Ascending aorta (tissue), 2 donors: ENCODE measurements at regions not wholly inside any gene's neighbourhood (a gene's known extent, or its start where the extent isn't known, plus 50 kb on each side); places are given as distances from the start of the nearest gene placed in this dataset.

ENCODE experiments used
- DNase-seq, 2 donors: peaks; one replicate each; pipeline ENCODE4 v3.0.0-alpha.2; 2019; ENCODE audit warnings: low spot score in 2 of 2
- H3K27ac ChIP-seq, 2 donors: fragments of 200-600 bp; sonication (generic); one replicate each; pipeline ENCODE4 v1.5.1; 2016 to 2017; ENCODE audit warnings: mild to moderate bottlenecking in 1 of 2
- H3K27me3 ChIP-seq: fragments of 200-600 bp; sonication (generic); one replicate; pipeline ENCODE4 v1.5.1; 2017
- H3K36me3 ChIP-seq, 2 donors: fragments of 200-600 bp; sonication (generic); one replicate each; pipeline ENCODE4 v1.5.1; 2016
- H3K4me1 ChIP-seq, 2 donors: fragments of 200-600 bp; sonication (generic); one replicate each; pipeline ENCODE4 v1.5.1; 2016 to 2017; ENCODE audit warnings: mild to moderate bottlenecking in 1 of 2
- H3K4me3 ChIP-seq, 2 donors: fragments of 200-600 bp; sonication (generic); one replicate each; pipeline ENCODE4 v1.5.1; 2016 to 2017; ENCODE audit warnings: mild to moderate bottlenecking in 1 of 2
- H3K9me3 ChIP-seq, 2 donors: fragments of 200-600 bp; sonication (generic); one replicate each; pipeline ENCODE4 v1.5.1; 2016
- intact Hi-C: fragments of 100-400 bp; cut with DNase I; formaldehyde crosslinking; loops from one replicate; pipeline ENCODE4 v1.15.1; 2023
- TF ChIP-seq, protein P1 (sequence below), 3 experiments: fragments of 200-600 bp in 2 of 3; fragments of 450-650 bp in 1 of 3; sonication (generic) in 2 of 3; IDR thresholded peaks; one replicate each; pipeline ENCODE4 v1.5.1; 2016 to 2019; ENCODE audit warnings: antibody characterized with exemption in 3 of 3, mild to moderate bottlenecking in 1 of 3, moderate library complexity in 1 of 3

DNA sequence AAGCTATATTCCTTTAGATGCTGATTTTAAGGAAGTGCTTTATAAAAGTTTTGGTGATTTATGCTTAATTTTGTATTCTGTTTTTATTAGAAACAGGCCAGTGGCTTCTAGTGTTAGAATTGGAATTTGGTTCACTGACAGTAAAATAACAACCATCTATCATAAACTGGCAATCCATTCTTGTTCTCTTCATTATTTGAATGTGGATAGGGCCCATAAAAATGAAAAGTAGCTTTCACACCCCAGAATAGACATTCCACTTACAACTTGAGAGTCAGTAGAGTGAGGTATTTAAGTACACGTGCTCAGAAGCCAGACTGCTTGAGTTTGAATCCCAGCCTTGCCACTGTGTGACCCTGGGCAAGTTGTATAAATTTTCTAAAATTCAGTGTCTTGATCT lies 232.4 kb upstream of the CTSO start:
- H3K36me3 ChIP-seq = no peaks in the 10 kb centered on the region
- H3K27me3 ChIP-seq = no peaks in the 10 kb centered on the region
- TF ChIP-seq, protein P1, sequence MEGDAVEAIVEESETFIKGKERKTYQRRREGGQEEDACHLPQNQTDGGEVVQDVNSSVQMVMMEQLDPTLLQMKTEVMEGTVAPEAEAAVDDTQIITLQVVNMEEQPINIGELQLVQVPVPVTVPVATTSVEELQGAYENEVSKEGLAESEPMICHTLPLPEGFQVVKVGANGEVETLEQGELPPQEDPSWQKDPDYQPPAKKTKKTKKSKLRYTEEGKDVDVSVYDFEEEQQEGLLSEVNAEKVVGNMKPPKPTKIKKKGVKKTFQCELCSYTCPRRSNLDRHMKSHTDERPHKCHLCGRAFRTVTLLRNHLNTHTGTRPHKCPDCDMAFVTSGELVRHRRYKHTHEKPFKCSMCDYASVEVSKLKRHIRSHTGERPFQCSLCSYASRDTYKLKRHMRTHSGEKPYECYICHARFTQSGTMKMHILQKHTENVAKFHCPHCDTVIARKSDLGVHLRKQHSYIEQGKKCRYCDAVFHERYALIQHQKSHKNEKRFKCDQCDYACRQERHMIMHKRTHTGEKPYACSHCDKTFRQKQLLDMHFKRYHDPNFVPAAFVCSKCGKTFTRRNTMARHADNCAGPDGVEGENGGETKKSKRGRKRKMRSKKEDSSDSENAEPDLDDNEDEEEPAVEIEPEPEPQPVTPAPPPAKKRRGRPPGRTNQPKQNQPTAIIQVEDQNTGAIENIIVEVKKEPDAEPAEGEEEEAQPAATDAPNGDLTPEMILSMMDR (IDR thresholded peaks at IDR 0.05) = no peak
- H3K4me3 ChIP-seq = no peak overlapping the region
- H3K9me3 ChIP-seq = no peaks in the 10 kb centered on the region
- no peaks in the 10 kb centered on the region for H3K4me1 ChIP-seq
- intact Hi-C loops = no loop called here
- no peak overlapping the region for H3K27ac ChIP-seq
- no peak for DNase-seq

DNA sequence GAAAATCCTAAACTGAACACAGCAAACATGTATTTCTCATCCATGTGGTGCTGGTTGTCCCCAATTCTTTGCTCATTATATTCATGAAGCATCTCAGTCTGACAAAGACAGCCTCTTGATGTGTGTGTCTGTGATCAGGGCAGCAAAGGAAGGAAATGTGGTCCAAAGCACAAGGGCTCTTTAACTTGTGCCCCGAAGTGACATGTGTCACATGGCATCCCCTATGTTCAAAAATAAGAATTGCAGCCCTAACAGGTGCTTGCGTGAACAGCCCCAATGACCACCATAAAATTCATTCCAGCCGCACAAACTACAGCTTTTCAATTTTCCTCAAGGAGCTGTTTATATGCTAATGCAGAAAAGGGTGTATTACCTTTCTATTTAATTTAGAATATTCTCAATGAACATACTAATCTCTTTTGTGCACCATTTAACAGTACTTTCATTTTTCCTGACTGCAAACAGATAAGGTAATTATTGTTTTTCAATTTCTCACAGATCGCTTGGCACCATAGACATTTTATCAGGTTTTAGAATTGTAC lies 231.9 kb upstream of the CTSO start:
- no peak for DNase-seq
- intact Hi-C loops = no loop called here
- Histone ChIP-seq H3K9me3 (no peaks in the 10 kb centered on the region), H3K4me3 (no peak overlapping the region), H3K27ac (no peak overlapping the region), H3K27me3 (no peaks in the 10 kb centered on the region), H3K4me1 (no peaks in the 10 kb centered on the region), H3K36me3 (no peaks in the 10 kb centered on the region)
- TF ChIP-seq, protein P1 (IDR thresholded peaks at IDR 0.05) = no peak

DNA sequence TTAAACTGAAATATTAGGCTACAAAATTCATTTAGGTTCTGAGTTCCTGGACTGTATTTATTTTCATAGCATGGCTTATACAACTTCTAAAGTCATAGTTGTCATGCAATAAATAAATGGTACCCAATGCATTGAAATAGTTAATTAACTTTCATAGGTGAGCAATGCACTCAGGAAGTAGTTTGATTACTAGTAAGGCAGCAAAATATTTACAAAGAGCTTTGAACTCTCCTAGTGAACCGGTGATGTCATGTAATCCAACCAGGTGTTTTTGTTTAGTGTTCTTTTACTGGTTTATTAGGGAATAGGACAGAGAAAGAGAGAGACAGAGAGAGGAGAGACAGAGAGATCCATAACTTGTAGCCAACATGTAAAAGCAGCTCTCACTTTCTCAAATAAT lies 228.6 kb upstream of the CTSO start:
- TF ChIP-seq, protein P1 (IDR thresholded peaks at IDR 0.05) = no peak
- H3K4me3 ChIP-seq = no peak overlapping the region
- DNase-seq = no peak
- H3K4me1 ChIP-seq = no peaks in the 10 kb centered on the region
- H3K9me3 ChIP-seq = no peaks in the 10 kb centered on the region
- H3K27me3 ChIP-seq = no peaks in the 10 kb centered on the region
- no peaks in the 10 kb centered on the region for H3K36me3 ChIP-seq
- intact Hi-C loops = no loop called here
- no peak overlapping the region for H3K27ac ChIP-seq

DNA sequence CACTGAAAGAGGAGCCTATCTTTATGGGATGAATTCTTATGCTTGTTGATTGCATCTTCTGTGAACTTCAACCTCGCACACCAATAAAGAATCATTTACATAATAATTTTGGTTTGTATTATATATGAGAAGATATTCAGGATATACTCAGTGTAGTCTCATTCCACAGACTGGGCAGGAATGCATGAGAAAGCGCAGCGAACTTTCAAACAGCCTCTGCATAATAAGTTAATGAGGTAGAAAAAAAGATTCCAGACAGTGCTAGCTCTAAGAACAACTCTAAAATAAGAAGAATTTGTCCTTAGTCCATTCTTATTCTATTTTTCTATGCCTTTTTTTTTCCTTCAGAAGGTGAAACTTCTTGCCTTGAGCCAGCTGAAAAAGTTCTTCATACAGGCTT lies 224.3 kb upstream of the CTSO start:
- TF ChIP-seq, protein P1 (IDR thresholded peaks at IDR 0.05) = no peak
- Histone ChIP-seq H3K4me1 (no peaks in the 10 kb centered on the region), H3K9me3 (no peaks in the 10 kb centered on the region), H3K27ac (no peak overlapping the region), H3K4me3 (no peak overlapping the region), H3K36me3 (no peaks in the 10 kb centered on the region), H3K27me3 (no peaks in the 10 kb centered on the region)
- no peak for DNase-seq
- intact Hi-C loops = no loop called here

DNA sequence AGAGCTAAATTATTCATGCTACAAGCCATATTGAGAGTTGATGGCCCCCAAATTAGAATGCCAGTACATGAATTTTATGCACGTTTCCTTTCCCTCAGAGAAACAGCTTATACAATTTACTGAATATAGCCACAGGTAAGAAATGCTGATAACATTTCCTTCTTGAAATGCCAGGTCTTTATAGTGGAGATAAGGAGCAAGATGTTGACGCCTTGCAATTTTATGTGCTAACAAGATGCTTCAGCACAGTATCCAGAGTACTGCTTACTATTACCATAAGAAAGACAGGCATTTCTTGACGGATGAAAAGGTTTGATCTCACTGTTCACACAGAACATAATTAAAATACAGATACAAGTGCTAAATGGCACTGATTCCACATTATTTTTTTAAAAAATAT lies 223.2 kb upstream of the CTSO start:
- intact Hi-C loops = no loop called here
- no peaks in the 10 kb centered on the region for H3K27me3 ChIP-seq

More for the DNA sequence above, 223.2 kb upstream of the CTSO start:
- TF ChIP-seq, protein P1 (IDR thresholded peaks at IDR 0.05) = no peak
- Histone ChIP-seq H3K27ac (no peak overlapping the region), H3K4me3 (no peak overlapping the region), H3K9me3 (no peaks in the 10 kb centered on the region), H3K36me3 (no peaks in the 10 kb centered on the region), H3K4me1 (no peaks in the 10 kb centered on the region)
- no peak for DNase-seq
